GM23338 (cell line): ENCODE measurements at regions not wholly inside any gene's neighbourhood (a gene's known extent, or its start where the extent isn't known, plus 50 kb on each side); places are given as distances from the start of the nearest gene placed in this dataset.

Source experiments
- ATAC-seq: fragments of 200-7000 bp; cut with Tn5 transposase; 3 replicates; pipeline ENCODE4 v1.9.1; 2020
- DNase-seq: peaks from one replicate; pipeline ENCODE4 v3.0.0-alpha.2; 2015; ENCODE audit warnings: low spot score
- H2AFZ ChIP-seq: fragments of 200-600 bp; sonication (generic); 2 replicates; pipeline ENCODE4 v1.8.0; 2016; ENCODE audit warnings: antibody characterized with exemption, mild to moderate bottlenecking, moderate library complexity
- H3F3A ChIP-seq: fragments of 200-600 bp; sonication (generic); replicated peaks from 2 replicates; pipeline ENCODE4 v1.8.0; 2017; ENCODE audit warnings: antibody characterized with exemption, mixed run types, low read depth
- H3K27ac ChIP-seq: fragments of 200-600 bp; sonication (generic); 2 replicates; pipeline ENCODE4 v1.6.1; 2016; ENCODE audit warnings: low read depth
- H3K27me3 ChIP-seq: fragments of 200-600 bp; sonication (generic); 2 replicates; pipeline ENCODE4 v1.8.0; 2016; ENCODE audit warnings: mild to moderate bottlenecking, mixed run types, moderate library complexity; ENCODE audit not compliant: insufficient read depth
- H3K36me3 ChIP-seq: fragments of 200-600 bp; sonication (generic); 2 replicates; pipeline ENCODE4 v1.8.0; 2016; ENCODE audit warnings: mild to moderate bottlenecking; ENCODE audit not compliant: insufficient read depth
- H3K4me1 ChIP-seq: fragments of 200-600 bp; sonication (generic); 2 replicates; pipeline ENCODE4 v1.8.0; 2016; ENCODE audit warnings: mild to moderate bottlenecking, moderate library complexity; ENCODE audit not compliant: insufficient read depth
- H3K4me2 ChIP-seq: fragments of 200-600 bp; sonication (generic); 2 replicates; pipeline ENCODE4 v1.7.1; 2017; ENCODE audit warnings: mixed run types
- H3K4me3 ChIP-seq: fragments of 200-600 bp; sonication (generic); 2 replicates; pipeline ENCODE4 v1.6.1; 2016; ENCODE audit warnings: mixed run types
- H3K79me2 ChIP-seq: fragments of 200-600 bp; sonication (generic); replicated peaks from 2 replicates; pipeline ENCODE4 v1.8.0; 2017; ENCODE audit warnings: mild to moderate bottlenecking; ENCODE audit not compliant: insufficient read depth
- H3K9me2 ChIP-seq: fragments of 200-600 bp; sonication (generic); 2 replicates; pipeline ENCODE4 v1.8.0; 2017; ENCODE audit not compliant: insufficient read depth
- H4K20me1 ChIP-seq: fragments of 200-600 bp; sonication (generic); replicated peaks from 2 replicates; pipeline ENCODE4 v1.8.0; 2017; ENCODE audit warnings: mild to moderate bottlenecking; ENCODE audit not compliant: insufficient read depth
- H3K27ac Mint-ChIP-seq: 2 replicates; pipeline ENCODE4 v1.8.0; 2020; ENCODE audit warnings: inconsistent platforms, mild to moderate bottlenecking, moderate library complexity, mixed read lengths
- H3K27me3 Mint-ChIP-seq: 3 replicates; pipeline ENCODE4 v1.8.0; 2022; ENCODE audit warnings: low read depth, mild to moderate bottlenecking, moderate library complexity, mixed read lengths, inconsistent platforms; ENCODE audit not compliant: insufficient read depth, poor library complexity
- H3K36me3 Mint-ChIP-seq: 3 replicates; pipeline ENCODE4 v1.8.0; 2021; ENCODE audit warnings: low read depth, mild to moderate bottlenecking, inconsistent platforms, moderate library complexity, mixed read lengths
- H3K4me1 Mint-ChIP-seq: 3 replicates; pipeline ENCODE4 v1.8.0; 2020; ENCODE audit warnings: mild to moderate bottlenecking, inconsistent platforms, mixed read lengths
- H3K4me3 Mint-ChIP-seq: 3 replicates; pipeline ENCODE4 v1.8.0; 2021; ENCODE audit warnings: moderate library complexity, mild to moderate bottlenecking, inconsistent platforms, mixed read lengths
- H3K9me3 Mint-ChIP-seq: 3 replicates; pipeline ENCODE4 v1.8.0; 2020; ENCODE audit warnings: moderate library complexity, mild to moderate bottlenecking, inconsistent platforms, mixed read lengths
- CREB1 ChIP-seq: fragments of 250-450 bp; sonication (Bioruptor Pico); IDR thresholded peaks from 2 replicates; pipeline ENCODE4 v1.5.0; 2020; ENCODE audit warnings: low read depth, mild to moderate bottlenecking, moderate library complexity
- ETS1 ChIP-seq: IDR thresholded peaks from 2 replicates; pipeline ENCODE4 v1.6.1; 2016; ENCODE audit warnings: antibody characterized with exemption
- EZH2 ChIP-seq: fragments of 200-600 bp; sonication (generic); IDR thresholded peaks from one replicate; pipeline ENCODE4 v1.8.0; 2017; ENCODE audit warnings: antibody characterized with exemption, mild to moderate bottlenecking, low read depth; ENCODE audit not compliant: unreplicated experiment
- EZH2phosphoT487 ChIP-seq: fragments of 200-600 bp; sonication (generic); IDR thresholded peaks from one replicate; pipeline ENCODE4 v1.8.1; 2018; ENCODE audit warnings: antibody characterized with exemption; ENCODE audit not compliant: unreplicated experiment
- JUNB ChIP-seq: IDR thresholded peaks from one replicate; pipeline ENCODE4 v1.6.1; 2016; ENCODE audit warnings: antibody characterized with exemption; ENCODE audit not compliant: unreplicated experiment
- NANOG ChIP-seq: IDR thresholded peaks from 2 replicates; pipeline ENCODE4 v1.6.1; 2016; ENCODE audit warnings: antibody characterized with exemption, borderline replicate concordance
- POLR2AphosphoS5 ChIP-seq: IDR thresholded peaks from 2 replicates; pipeline ENCODE4 v1.6.1; 2016; ENCODE audit warnings: antibody characterized with exemption, low read depth
- STAT1 ChIP-seq: IDR thresholded peaks from one replicate; pipeline ENCODE4 v1.6.1; 2016; ENCODE audit warnings: antibody characterized with exemption; ENCODE audit not compliant: unreplicated experiment
- ZNF114 ChIP-seq: fragments of 250-450 bp; sonication (Bioruptor Pico); IDR thresholded peaks from 2 replicates; pipeline ENCODE4 v1.5.0; 2020; ENCODE audit warnings: mild to moderate bottlenecking, moderate library complexity
- ZNF331 ChIP-seq: fragments of 250-450 bp; sonication (Bioruptor Pico); IDR thresholded peaks from 2 replicates; pipeline ENCODE4 v1.5.0; 2020; ENCODE audit warnings: low read depth, mild to moderate bottlenecking, moderate library complexity
- TF ChIP-seq, protein P1 (sequence below): fragments of 250-450 bp; sonication (Bioruptor Pico); IDR thresholded peaks from 2 replicates; pipeline ENCODE4 v1.5.0; 2020; ENCODE audit warnings: mild to moderate bottlenecking, moderate library complexity
- TF ChIP-seq, protein P2 (sequence below), 2 experiments: fragments of 200-600 bp in 1 of 2; sonication (generic) in 1 of 2; conservative IDR thresholded peaks; 2 replicates each; pipeline versions ENCODE4 v1.5.1 to v1.6.1; 2016 to 2017; ENCODE audit warnings: antibody characterized with exemption in 2 of 2, low read depth in 2 of 2, mild to moderate bottlenecking in 2 of 2, moderate library complexity in 1 of 2
- TF ChIP-seq, protein P3 (sequence below): IDR thresholded peaks from one replicate; pipeline ENCODE4 v1.6.1; 2018; ENCODE audit warnings: antibody characterized with exemption; ENCODE audit not compliant: unreplicated experiment

GRCh38 chrX:109934935-109935334, 68.0 kb upstream of the TMEM164 start (continued):
- TF ChIP-seq STAT1 (no peak), JUNB (no peak)

DNA sequence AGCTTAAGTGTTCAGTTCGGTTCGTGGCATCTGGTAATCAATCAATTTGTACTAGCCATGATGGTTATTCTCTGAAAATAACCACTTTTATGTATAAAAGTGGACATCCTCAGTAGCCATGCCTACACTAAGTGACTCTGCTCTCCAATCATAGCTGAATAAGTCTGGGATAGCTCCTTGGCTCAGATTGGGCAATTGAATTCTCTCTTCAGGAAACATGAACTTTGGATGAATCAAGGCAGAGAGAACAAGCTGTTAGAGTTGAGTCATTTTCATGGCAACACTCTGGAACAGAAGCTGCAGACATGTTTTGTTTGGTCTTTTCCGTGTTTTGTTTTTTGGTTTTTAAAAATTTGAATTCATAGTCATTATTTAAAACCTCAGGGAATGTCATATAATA, 66.8 kb upstream of the TMEM164 start:
- Histone ChIP-seq H3K27ac (no peak overlapping the region), H3K9me2 (no peaks in the 10 kb centered on the region), H3K27me3 (no peaks in the 10 kb centered on the region), H4K20me1 (no peaks in the 10 kb centered on the region), H3K36me3 (no peaks in the 10 kb centered on the region), H3F3A (no peaks in the 10 kb centered on the region), H3K4me1 (no peaks in the 10 kb centered on the region), H3K79me2 (no peaks in the 10 kb centered on the region), H3K4me2 (no peak overlapping the region), H3K4me3 (no peak overlapping the region), H2AFZ (no peak overlapping the region)
- Mint-ChIP-seq H3K27ac (no peak overlapping the region), H3K4me1 (no peaks in the 10 kb centered on the region; the same call in 2 of the 3 replicates), H3K36me3 (no peaks in the 10 kb centered on the region), H3K9me3 (no peaks in the 10 kb centered on the region), H3K4me3 (no peak overlapping the region), H3K27me3 (peaks cover 2% of the 10 kb centered on the region)
- no peak for ATAC-seq
- TF ChIP-seq, protein P1, sequence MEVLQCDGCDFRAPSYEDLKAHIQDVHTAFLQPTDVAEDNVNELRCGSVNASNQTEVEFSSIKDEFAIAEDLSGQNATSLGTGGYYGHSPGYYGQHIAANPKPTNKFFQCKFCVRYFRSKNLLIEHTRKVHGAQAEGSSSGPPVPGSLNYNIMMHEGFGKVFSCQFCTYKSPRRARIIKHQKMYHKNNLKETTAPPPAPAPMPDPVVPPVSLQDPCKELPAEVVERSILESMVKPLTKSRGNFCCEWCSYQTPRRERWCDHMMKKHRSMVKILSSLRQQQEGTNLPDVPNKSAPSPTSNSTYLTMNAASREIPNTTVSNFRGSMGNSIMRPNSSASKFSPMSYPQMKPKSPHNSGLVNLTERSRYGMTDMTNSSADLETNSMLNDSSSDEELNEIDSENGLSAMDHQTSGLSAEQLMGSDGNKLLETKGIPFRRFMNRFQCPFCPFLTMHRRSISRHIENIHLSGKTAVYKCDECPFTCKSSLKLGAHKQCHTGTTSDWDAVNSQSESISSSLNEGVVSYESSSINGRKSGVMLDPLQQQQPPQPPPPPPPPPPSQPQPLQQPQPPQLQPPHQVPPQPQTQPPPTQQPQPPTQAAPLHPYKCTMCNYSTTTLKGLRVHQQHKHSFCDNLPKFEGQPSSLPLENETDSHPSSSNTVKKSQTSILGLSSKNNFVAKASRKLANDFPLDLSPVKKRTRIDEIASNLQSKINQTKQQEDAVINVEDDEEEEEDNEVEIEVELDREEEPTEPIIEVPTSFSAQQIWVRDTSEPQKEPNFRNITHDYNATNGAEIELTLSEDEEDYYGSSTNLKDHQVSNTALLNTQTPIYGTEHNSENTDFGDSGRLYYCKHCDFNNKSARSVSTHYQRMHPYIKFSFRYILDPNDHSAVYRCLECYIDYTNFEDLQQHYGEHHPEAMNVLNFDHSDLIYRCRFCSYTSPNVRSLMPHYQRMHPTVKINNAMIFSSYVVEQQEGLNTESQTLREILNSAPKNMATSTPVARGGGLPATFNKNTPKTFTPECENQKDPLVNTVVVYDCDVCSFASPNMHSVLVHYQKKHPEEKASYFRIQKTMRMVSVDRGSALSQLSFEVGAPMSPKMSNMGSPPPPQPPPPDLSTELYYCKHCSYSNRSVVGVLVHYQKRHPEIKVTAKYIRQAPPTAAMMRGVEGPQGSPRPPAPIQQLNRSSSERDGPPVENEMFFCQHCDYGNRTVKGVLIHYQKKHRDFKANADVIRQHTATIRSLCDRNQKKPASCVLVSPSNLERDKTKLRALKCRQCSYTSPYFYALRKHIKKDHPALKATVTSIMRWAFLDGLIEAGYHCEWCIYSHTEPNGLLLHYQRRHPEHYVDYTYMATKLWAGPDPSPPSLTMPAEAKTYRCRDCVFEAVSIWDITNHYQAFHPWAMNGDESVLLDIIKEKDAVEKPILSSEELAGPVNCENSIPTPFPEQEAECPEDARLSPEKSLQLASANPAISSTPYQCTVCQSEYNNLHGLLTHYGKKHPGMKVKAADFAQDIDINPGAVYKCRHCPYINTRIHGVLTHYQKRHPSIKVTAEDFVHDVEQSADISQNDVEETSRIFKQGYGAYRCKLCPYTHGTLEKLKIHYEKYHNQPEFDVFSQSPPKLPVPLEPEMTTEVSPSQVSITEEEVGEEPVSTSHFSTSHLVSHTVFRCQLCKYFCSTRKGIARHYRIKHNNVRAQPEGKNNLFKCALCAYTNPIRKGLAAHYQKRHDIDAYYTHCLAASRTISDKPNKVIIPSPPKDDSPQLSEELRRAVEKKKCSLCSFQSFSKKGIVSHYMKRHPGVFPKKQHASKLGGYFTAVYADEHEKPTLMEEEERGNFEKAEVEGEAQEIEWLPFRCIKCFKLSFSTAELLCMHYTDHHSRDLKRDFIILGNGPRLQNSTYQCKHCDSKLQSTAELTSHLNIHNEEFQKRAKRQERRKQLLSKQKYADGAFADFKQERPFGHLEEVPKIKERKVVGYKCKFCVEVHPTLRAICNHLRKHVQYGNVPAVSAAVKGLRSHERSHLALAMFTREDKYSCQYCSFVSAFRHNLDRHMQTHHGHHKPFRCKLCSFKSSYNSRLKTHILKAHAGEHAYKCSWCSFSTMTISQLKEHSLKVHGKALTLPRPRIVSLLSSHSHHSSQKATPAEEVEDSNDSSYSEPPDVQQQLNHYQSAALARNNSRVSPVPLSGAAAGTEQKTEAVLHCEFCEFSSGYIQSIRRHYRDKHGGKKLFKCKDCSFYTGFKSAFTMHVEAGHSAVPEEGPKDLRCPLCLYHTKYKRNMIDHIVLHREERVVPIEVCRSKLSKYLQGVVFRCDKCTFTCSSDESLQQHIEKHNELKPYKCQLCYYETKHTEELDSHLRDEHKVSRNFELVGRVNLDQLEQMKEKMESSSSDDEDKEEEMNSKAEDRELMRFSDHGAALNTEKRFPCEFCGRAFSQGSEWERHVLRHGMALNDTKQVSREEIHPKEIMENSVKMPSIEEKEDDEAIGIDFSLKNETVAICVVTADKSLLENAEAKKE (CRISPR knock-in tag), result no peak
- TF ChIP-seq CREB1, result no peak
- TF ChIP-seq EZH2phosphoT487, result no peak
- TF ChIP-seq ZNF331 (CRISPR knock-in tag), result no peak
- TF ChIP-seq POLR2AphosphoS5, result no peak
- TF ChIP-seq STAT1, result no peak
- TF ChIP-seq, protein P2, sequence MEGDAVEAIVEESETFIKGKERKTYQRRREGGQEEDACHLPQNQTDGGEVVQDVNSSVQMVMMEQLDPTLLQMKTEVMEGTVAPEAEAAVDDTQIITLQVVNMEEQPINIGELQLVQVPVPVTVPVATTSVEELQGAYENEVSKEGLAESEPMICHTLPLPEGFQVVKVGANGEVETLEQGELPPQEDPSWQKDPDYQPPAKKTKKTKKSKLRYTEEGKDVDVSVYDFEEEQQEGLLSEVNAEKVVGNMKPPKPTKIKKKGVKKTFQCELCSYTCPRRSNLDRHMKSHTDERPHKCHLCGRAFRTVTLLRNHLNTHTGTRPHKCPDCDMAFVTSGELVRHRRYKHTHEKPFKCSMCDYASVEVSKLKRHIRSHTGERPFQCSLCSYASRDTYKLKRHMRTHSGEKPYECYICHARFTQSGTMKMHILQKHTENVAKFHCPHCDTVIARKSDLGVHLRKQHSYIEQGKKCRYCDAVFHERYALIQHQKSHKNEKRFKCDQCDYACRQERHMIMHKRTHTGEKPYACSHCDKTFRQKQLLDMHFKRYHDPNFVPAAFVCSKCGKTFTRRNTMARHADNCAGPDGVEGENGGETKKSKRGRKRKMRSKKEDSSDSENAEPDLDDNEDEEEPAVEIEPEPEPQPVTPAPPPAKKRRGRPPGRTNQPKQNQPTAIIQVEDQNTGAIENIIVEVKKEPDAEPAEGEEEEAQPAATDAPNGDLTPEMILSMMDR (conservative IDR thresholded peaks at IDR 0.05; ENCODE audit: low read depth in 2 of 2), result no peak
- no peak for TF ChIP-seq NANOG
- no peak for TF ChIP-seq EZH2
- TF ChIP-seq JUNB, result no peak
- TF ChIP-seq, protein P3, sequence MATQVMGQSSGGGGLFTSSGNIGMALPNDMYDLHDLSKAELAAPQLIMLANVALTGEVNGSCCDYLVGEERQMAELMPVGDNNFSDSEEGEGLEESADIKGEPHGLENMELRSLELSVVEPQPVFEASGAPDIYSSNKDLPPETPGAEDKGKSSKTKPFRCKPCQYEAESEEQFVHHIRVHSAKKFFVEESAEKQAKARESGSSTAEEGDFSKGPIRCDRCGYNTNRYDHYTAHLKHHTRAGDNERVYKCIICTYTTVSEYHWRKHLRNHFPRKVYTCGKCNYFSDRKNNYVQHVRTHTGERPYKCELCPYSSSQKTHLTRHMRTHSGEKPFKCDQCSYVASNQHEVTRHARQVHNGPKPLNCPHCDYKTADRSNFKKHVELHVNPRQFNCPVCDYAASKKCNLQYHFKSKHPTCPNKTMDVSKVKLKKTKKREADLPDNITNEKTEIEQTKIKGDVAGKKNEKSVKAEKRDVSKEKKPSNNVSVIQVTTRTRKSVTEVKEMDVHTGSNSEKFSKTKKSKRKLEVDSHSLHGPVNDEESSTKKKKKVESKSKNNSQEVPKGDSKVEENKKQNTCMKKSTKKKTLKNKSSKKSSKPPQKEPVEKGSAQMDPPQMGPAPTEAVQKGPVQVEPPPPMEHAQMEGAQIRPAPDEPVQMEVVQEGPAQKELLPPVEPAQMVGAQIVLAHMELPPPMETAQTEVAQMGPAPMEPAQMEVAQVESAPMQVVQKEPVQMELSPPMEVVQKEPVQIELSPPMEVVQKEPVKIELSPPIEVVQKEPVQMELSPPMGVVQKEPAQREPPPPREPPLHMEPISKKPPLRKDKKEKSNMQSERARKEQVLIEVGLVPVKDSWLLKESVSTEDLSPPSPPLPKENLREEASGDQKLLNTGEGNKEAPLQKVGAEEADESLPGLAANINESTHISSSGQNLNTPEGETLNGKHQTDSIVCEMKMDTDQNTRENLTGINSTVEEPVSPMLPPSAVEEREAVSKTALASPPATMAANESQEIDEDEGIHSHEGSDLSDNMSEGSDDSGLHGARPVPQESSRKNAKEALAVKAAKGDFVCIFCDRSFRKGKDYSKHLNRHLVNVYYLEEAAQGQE, result no peak
- no peak for TF ChIP-seq ETS1
- no peak for TF ChIP-seq ZNF114
- DNase-seq, result no peak
